ELR (cell line): ENCODE measurements at regions not wholly inside any gene's neighbourhood (a gene's known extent, or its start where the extent isn't known, plus 50 kb on each side); places are given as distances from the start of the nearest gene placed in this dataset.
"Not testable (repeated sequence)": the region's sequence is repeated elsewhere in the genome, so short reads cannot be mapped to it uniquely, and the experiment has no call there.

Experiments
- DNase-seq: peaks from one replicate; pipeline ENCODE4 v3.0.0-alpha.2; 2015; ENCODE audit warnings: low read depth

GRCh38 chr2:120531863-120532600 lies 186.1 kb downstream of the INHBB start:
- no peak for DNase-seq

DNA sequence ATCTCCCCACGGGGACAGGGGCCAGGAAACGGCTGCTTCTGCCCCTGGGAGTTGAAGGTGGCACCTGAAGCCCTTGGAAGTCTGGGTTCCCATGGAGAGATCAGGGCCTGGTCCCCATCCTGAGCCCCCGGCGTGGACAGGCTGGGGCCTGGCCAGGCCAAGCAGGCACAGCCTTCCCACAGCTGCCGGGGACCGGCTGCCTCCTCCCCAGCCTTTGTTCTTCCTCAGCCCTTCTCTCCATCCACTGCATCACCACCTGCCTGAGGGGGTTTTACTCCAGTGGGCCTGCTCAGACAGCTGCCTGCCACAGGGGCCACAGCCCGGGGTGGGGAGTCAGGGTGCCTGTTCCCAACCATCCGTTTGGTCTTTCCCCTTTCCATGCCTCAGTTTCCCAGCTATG lies 187.7 kb downstream of the INHBB start:
- no peak for DNase-seq

GRCh38 chr2:120534457-120534856 lies 188.5 kb downstream of the INHBB start:
- DNase-seq, result no peak

GRCh38 chr2:120535081-120535480 lies 189.1 kb downstream of the INHBB start:
- DNase-seq, result no peak

- DNase-seq, result no peak
Measured at GRCh38 chr2:120536141-120536540, 190.2 kb downstream of the INHBB start.

- no peak for DNase-seq
Measured at GRCh38 chr2:120538691-120539423, 192.9 kb downstream of the INHBB start.

- DNase-seq, result no peak
Measured at GRCh38 chr2:120539424-120539936, 193.5 kb downstream of the INHBB start.

GRCh38 chr2:120539937-120540718 lies 194.2 kb downstream of the INHBB start:
- peak; percentile 91 for DNase-seq

- DNase-seq, result no peak
Measured at GRCh38 chr2:120540719-120541552, 194.7 kb upstream of the GLI2 start.

DNA sequence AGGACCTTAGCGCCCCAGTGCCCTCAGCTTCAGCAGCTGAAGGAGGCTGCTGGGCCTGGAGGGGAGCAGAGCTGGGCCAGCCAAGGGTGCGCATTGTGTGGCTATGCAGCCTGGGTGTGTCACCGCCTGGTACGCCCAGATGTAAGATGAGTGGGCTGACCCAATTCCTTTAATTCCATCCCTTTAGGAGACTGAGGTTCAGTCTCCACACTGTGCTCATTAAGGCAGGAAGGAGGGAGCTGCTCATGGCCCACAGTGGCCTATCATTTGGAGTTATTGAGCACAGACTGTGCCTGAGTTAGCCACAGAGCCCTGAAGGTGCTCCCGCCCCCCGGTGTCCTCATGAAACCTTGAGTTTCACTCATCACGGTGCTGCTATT lies 194.1 kb upstream of the GLI2 start:
- peak; percentile 35 for DNase-seq

DNA sequence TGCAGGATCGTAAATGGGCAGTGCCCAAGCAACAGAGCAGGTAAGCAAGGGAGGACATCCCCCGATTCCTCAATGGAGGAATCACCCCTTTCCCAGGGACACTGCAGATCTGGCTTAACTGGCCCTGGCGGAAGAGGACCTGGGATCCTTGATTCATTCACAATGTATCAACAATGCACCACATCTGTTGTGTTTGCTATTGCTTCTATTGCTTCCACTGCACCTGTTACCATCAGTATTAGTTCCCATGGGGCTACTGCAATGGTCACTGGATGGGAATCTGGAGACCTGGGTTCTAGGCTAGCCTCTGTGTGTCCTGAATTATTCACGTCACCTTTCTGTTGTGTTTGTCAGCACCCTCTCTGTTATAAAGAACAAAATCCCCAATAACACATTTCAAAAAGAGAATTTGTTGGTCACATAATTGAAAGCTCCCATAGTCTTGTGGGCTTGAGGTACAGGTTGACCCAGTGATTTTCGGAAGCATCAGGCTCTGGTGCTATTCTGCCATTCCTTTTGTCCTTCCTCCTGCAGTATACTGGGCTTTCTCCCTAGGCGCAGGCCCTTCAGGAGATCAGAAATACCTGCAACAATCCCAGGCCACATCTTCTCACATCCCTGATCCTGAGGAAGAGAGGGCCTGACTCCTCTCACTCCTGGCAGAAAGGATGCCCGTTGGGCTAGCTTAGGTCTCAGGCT lies 193.5 kb upstream of the GLI2 start:
- DNase-seq, result no peak

- DNase-seq, result no peak
Measured at GRCh38 chr2:120542911-120543527, 192.6 kb upstream of the GLI2 start.

DNA sequence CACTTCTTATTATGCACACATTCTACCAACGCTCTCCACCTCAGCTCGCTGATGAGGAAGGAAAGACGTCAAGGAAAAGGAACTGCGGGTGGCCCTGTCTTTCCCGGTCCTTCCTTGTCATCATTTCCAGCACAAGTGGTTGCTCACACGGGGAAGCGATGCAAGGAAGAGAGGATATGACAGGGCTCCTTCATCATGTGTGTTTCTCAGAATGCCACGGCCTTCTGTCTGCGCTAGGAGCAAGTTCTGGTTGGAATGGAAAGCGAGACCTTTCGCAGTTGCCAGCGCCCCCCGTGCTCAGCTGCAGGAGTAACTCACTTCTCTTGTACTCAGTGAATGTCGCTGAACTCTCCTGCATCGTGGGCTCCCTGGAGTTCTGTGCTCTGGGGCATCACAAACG lies 191.8 kb upstream of the GLI2 start:
- no peak for DNase-seq

DNA sequence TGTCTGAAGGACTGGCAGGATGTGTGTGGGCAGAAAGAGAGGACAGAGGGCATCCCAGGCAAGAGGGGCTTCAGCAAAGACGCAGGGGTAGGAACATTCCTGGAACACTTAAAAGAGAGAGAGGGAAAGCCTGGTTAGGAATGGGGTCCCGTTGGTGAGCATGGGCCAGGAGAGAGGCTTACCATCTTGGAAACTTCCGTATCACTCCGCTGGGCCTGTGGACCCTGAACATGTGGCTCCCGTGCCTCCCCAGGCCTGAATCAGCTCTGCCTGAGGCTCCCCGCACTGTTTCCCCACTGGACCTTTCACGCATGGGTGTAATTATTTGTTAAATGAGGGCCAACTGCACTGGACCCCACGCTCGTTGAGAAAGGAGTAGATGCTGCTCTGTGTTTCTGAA lies 191.1 kb upstream of the GLI2 start:
- no peak for DNase-seq

- DNase-seq, result not testable (repeated sequence)
Measured at GRCh38 chr2:120545007-120545406, 190.7 kb upstream of the GLI2 start.

- no peak for DNase-seq
Measured at GRCh38 chr2:120545521-120546047, 190.1 kb upstream of the GLI2 start.

GRCh38 chr2:120546048-120546864 lies 189.4 kb upstream of the GLI2 start:
- DNase-seq, result peak; percentile 93

- DNase-seq, result no peak
Measured at GRCh38 chr2:120546865-120547390, 188.7 kb upstream of the GLI2 start.

- DNase-seq, result no peak
Measured at GRCh38 chr2:120547662-120548061, 188.0 kb upstream of the GLI2 start.
